ENCODE measurements at regions not wholly inside any gene's neighbourhood (a gene's known extent, or its start where the extent isn't known, plus 50 kb on each side); places are given as distances from the start of the nearest gene placed in this dataset.

- no peak for FAIRE-seq
- TF ChIP-seq, protein P1, sequence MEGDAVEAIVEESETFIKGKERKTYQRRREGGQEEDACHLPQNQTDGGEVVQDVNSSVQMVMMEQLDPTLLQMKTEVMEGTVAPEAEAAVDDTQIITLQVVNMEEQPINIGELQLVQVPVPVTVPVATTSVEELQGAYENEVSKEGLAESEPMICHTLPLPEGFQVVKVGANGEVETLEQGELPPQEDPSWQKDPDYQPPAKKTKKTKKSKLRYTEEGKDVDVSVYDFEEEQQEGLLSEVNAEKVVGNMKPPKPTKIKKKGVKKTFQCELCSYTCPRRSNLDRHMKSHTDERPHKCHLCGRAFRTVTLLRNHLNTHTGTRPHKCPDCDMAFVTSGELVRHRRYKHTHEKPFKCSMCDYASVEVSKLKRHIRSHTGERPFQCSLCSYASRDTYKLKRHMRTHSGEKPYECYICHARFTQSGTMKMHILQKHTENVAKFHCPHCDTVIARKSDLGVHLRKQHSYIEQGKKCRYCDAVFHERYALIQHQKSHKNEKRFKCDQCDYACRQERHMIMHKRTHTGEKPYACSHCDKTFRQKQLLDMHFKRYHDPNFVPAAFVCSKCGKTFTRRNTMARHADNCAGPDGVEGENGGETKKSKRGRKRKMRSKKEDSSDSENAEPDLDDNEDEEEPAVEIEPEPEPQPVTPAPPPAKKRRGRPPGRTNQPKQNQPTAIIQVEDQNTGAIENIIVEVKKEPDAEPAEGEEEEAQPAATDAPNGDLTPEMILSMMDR (IDR thresholded peaks at IDR 0.05; ENCODE audit: insufficient read depth, missing control alignments) = no peak
- no peak for DNase-seq (ENCODE audit: insufficient read length, low spot score)
Observed at GRCh38 chr10:130479146-130479545, 343.0 kb downstream of the GLRX3 start.

DNA sequence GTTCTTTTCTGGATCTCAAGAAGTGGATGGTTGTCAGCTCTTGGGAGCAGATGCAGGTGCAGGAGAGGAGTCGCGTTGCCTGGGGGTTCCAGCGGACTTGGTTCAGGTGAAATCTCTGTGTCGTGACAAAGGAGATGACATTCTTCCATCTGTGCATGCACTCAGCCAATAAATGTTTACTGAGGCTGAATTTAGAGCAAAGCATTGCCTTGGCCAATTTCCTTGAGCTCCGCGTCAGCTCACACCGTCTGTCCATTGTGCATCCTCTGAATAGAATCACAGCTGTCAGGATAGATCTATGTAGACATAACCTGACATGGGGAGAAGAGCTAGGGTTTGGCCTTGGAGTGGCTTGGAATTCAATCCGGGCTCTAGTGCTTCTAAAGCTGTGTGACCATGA lies 343.7 kb downstream of the GLRX3 start:
- DNase-seq (ENCODE audit: insufficient read length, low spot score) (no peak), FAIRE-seq (no peak)

DNA sequence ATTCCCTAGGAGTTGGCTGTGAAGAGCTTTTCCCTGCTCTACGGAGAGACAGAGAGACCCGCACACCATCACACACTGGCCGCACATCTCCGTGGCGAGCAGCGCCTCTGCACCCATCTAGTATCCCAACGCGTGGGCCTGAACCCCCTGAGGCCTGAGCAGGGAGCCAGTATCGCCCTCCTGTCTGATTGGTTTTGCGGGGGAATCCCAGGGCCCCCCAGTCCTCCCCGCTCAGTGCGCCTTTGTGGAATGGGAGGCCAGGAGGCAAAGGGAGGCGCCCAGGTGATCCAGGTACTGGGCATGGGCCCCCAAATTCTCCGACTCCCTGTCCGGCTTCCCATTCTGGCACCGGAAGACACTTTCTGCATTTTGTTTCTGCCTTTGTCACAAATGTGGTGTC lies 344.3 kb downstream of the GLRX3 start:
- DNase-seq (ENCODE audit: insufficient read length, low spot score) = no peak
- TF ChIP-seq, protein P1 (IDR thresholded peaks at IDR 0.05; ENCODE audit: insufficient read depth, missing control alignments) = no peak
- no peak for FAIRE-seq

More for the DNA sequence above, 343.7 kb downstream of the GLRX3 start:
- TF ChIP-seq, protein P1 (IDR thresholded peaks at IDR 0.05; ENCODE audit: insufficient read depth, missing control alignments) = no peak

- TF ChIP-seq, protein P1 (IDR thresholded peaks at IDR 0.05; ENCODE audit: insufficient read depth, missing control alignments) = no peak
- FAIRE-seq (no peak), DNase-seq (ENCODE audit: insufficient read length, low spot score) (no peak)
Observed at GRCh38 chr10:130481076-130481930, 345.1 kb downstream of the GLRX3 start.

DNA sequence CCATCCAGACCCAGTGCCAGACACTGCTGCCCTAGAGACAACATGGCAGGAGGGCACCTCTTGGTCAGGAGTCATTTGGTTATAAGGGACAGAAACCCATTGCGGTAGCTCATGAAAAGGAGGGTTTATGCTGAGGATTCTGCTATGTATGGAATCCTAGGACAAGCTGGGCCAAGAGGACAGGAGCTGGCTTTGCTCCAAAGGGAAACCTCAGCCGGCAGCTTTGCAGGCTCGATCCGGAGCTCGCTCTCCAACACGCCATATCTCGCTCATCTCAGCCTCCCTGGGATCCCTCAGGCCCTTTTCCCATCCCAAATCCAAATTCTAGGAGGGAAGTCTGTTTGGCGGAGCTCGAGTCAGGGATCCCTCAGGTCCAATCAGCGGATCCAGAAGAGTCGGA lies 345.7 kb downstream of the GLRX3 start:
- TF ChIP-seq, protein P1 (IDR thresholded peaks at IDR 0.05; ENCODE audit: insufficient read depth, missing control alignments) = no peak
- no peak for DNase-seq (ENCODE audit: insufficient read length, low spot score)
- no peak for FAIRE-seq

GRCh38 chr10:130483691-130484467 lies 347.7 kb downstream of the GLRX3 start:
- no peak for FAIRE-seq
- TF ChIP-seq, protein P1 (IDR thresholded peaks at IDR 0.05; ENCODE audit: insufficient read depth, missing control alignments) = no peak
- no peak for DNase-seq (ENCODE audit: insufficient read length, low spot score)

All from D721Med (cell line).